ENCODE measurements at regions not wholly inside any gene's neighbourhood (a gene's known extent, or its start where the extent isn't known, plus 50 kb on each side); places are given as distances from the start of the nearest gene placed in this dataset.

- TF ChIP-seq EZH2 (IDR thresholded peaks at IDR 0.05; ENCODE audit: borderline replicate concordance, low read length) (no peak), CTCF (conservative IDR thresholded peaks at IDR 0.05 in 1 of 2, IDR thresholded peaks at IDR 0.05 in 1 of 2; ENCODE audit: extremely low read depth in 1 of 2, insufficient read depth in 1 of 2, low read depth in 1 of 2, low read length in 2 of 2) (no peak)
Measured at GRCh38 chr9:28439688-28440087, 866.4 kb upstream of the C9orf72 start.

Measured in mammary epithelial cell (primary cell).